ENCODE measurements at regions not wholly inside any gene's neighbourhood (a gene's known extent, or its start where the extent isn't known, plus 50 kb on each side); places are given as distances from the start of the nearest gene placed in this dataset.

DNA sequence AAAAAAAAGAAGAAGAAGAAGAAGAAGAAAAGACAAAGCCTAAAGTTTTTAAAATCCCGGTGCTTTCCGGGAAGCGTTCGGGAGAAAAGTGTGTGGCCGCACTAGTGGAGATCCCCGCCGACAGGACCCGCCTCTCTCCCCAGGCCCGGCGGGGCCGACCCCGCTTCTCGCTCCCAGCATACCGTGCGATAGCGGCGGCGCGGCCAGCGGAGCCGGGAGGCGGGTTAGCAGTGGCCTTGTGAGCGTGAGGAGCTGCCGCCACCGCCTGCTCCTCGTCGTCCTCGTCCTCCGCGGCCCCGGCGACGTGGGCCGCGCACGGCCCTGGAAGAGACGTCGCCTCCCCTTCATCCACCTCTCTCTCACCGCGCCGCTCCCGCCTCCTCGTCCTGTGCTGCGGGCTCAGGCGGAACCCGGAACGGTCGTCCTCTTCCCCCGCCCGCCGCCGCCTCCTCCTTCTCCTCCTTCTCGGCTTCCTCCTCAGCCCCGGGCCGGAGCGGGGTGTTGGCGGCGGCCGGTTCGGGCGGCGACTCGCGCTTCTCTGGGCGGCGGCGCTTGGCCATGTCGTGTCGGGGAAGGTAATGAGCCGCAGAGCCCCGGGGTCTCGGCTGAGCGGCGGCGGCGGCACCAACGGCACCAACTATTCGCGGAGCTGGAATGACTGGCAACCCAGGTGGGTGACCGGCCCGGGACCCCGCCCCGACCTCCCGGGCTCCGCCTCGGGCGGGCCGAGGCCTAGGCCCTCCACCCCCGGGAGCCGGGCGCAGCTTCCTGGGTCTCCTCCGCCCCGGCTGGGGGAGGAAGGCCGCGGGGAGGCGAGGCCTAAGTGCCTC, 62.6 kb upstream of the CDR2 start:
- TF ChIP-seq POLR2AphosphoS5 (IDR thresholded peaks at IDR 0.05; ENCODE audit: low read depth, low read length) (peak; percentile 68), TAF1 (IDR thresholded peaks at IDR 0.05; ENCODE audit: borderline replicate concordance, insufficient read depth, low read length) (peak; percentile 48; the same call in 1 of the 2 replicates)

DNA sequence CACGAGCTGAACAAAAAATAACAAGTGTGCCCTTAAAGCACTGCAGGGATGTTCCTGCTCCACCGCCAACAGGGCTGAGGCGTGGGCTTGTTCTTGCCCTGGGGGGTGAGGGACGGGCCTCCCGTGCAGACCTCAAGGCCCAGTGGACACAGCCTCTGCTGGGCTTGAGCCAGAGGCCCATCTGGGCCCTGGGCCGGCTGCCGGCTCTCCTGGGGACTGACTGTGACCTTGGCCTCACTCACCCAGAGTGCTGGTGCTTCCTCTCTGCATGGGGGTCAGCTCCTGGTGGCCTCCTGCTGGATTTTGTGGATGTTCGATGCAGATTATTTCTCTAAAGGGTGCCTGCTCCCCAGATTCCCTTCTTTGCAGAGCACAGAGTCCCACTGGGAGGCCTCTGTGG, 54.2 kb upstream of the CDR2 start:
- TF ChIP-seq, protein P1, sequence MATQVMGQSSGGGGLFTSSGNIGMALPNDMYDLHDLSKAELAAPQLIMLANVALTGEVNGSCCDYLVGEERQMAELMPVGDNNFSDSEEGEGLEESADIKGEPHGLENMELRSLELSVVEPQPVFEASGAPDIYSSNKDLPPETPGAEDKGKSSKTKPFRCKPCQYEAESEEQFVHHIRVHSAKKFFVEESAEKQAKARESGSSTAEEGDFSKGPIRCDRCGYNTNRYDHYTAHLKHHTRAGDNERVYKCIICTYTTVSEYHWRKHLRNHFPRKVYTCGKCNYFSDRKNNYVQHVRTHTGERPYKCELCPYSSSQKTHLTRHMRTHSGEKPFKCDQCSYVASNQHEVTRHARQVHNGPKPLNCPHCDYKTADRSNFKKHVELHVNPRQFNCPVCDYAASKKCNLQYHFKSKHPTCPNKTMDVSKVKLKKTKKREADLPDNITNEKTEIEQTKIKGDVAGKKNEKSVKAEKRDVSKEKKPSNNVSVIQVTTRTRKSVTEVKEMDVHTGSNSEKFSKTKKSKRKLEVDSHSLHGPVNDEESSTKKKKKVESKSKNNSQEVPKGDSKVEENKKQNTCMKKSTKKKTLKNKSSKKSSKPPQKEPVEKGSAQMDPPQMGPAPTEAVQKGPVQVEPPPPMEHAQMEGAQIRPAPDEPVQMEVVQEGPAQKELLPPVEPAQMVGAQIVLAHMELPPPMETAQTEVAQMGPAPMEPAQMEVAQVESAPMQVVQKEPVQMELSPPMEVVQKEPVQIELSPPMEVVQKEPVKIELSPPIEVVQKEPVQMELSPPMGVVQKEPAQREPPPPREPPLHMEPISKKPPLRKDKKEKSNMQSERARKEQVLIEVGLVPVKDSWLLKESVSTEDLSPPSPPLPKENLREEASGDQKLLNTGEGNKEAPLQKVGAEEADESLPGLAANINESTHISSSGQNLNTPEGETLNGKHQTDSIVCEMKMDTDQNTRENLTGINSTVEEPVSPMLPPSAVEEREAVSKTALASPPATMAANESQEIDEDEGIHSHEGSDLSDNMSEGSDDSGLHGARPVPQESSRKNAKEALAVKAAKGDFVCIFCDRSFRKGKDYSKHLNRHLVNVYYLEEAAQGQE (IDR thresholded peaks at IDR 0.05; ENCODE audit: insufficient read depth in 1 of 2, low read depth in 2 of 2, low read length in 2 of 2) = no peak
- TF ChIP-seq FOXP2 (optimal IDR thresholded peaks at IDR 0.05; ENCODE audit: borderline replicate concordance, extremely low read depth, extremely low read length, insufficient read depth) (no peak), SIN3A (IDR thresholded peaks at IDR 0.05; ENCODE audit: borderline replicate concordance, insufficient read depth, low read length) (no peak), POLR2AphosphoS5 (IDR thresholded peaks at IDR 0.05; ENCODE audit: low read depth, low read length) (no peak), TAF1 (IDR thresholded peaks at IDR 0.05; ENCODE audit: borderline replicate concordance, insufficient read depth, low read length) (no peak)

DNA sequence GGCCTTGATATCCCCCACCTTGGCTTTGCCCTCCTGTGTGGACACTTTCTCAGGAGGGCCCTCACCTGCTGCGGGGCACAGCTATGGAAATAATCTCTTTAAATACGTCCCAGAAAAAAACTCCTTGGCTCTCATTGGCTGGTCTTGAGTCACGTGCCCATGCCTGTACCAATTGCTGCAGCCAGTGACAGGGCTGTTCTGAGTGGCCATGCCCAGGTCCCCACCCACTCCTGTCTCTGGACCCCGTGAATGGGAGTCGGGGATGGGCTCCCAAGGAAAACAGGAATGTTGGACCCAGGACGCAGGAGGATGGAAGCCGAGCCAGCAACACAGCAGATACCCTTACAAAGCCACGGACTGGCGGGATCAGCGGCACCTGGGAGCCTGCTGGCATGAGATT, 53.1 kb upstream of the CDR2 start:
- TF ChIP-seq TAF1 (IDR thresholded peaks at IDR 0.05; ENCODE audit: borderline replicate concordance, insufficient read depth, low read length) (no peak), POLR2AphosphoS5 (IDR thresholded peaks at IDR 0.05; ENCODE audit: low read depth, low read length) (no peak), FOXP2 (optimal IDR thresholded peaks at IDR 0.05; ENCODE audit: borderline replicate concordance, extremely low read depth, extremely low read length, insufficient read depth) (no peak), SIN3A (IDR thresholded peaks at IDR 0.05; ENCODE audit: borderline replicate concordance, insufficient read depth, low read length) (no peak)
- TF ChIP-seq, protein P1 (IDR thresholded peaks at IDR 0.05; ENCODE audit: insufficient read depth in 1 of 2, low read depth in 2 of 2, low read length in 2 of 2) = no peak

DNA sequence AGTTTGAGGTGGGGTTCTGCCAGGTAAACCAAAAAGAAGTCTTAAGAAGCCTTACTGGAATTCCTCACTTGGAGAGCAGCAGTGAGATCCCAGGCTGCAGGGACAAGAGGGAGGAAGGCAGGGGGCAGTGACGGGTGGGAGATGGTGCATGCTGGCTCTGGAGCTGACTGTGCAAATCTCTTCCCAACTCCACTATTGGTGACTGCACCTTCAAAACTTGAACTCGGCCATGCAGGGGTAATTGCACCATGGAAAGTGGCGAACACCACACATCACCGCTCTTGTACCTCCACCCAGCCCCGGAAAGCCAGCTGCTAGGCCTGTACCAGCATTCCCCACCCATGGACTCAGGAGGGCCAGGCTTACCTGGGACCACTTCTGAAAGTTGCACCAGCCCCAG, 51.4 kb upstream of the CDR2 start:
- TF ChIP-seq SIN3A (IDR thresholded peaks at IDR 0.05; ENCODE audit: borderline replicate concordance, insufficient read depth, low read length) (no peak), TAF1 (IDR thresholded peaks at IDR 0.05; ENCODE audit: borderline replicate concordance, insufficient read depth, low read length) (no peak), FOXP2 (optimal IDR thresholded peaks at IDR 0.05; ENCODE audit: borderline replicate concordance, extremely low read depth, extremely low read length, insufficient read depth) (no peak), POLR2AphosphoS5 (IDR thresholded peaks at IDR 0.05; ENCODE audit: low read depth, low read length) (no peak)
- TF ChIP-seq, protein P1 (IDR thresholded peaks at IDR 0.05; ENCODE audit: insufficient read depth in 1 of 2, low read depth in 2 of 2, low read length in 2 of 2) = no peak

DNA sequence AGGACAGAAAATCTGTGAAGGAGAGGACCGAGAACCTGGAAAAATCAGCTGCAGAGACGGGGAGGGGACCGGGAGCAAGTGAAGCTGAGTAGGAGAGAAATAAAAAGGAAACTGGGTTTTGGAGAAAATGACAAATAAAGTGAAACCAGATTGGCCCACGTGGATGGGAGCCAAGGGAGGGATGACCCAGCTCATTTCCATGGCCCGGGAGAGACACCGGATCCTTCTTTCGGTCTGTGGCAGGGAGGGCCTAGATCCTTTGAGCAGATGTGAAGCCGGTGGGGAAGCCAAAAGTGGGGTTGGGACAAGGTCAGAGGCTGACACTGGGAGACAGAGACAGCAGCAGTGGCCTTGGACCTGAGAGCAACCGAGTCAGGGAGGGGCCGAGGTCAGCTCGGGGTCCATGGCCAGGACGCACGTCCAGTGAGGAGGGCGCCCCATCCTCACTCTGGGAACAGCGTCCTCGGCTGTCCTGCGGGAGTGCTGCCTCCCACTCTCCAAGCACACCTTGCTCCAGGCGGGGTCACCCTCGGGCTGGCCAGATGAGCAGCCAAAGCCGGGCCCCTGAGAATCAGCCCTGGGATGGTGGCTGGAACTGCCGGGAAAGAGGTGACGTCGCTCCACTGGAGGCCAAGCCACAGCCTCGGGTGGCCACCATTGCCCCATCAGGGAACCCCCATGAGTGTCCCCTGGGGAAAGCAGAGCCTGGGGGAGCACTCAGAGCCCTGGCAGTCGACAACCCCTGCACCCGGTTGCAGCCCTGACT, 50.8 kb upstream of the CDR2 start:
- TF ChIP-seq FOXP2 (optimal IDR thresholded peaks at IDR 0.05; ENCODE audit: borderline replicate concordance, extremely low read depth, extremely low read length, insufficient read depth) (no peak), POLR2AphosphoS5 (IDR thresholded peaks at IDR 0.05; ENCODE audit: low read depth, low read length) (no peak), SIN3A (IDR thresholded peaks at IDR 0.05; ENCODE audit: borderline replicate concordance, insufficient read depth, low read length) (no peak)
- TF ChIP-seq, protein P1 (IDR thresholded peaks at IDR 0.05; ENCODE audit: insufficient read depth in 1 of 2, low read depth in 2 of 2, low read length in 2 of 2) = no peak

Data from PFSK-1 (cell line).